Sigmoid colon (tissue), 6 donors: ENCODE measurements at regions not wholly inside any gene's neighbourhood (a gene's known extent, or its start where the extent isn't known, plus 50 kb on each side); places are given as distances from the start of the nearest gene placed in this dataset.

Experiments used
- DNase-seq: peaks from one replicate; pipeline ENCODE4 v3.0.0-alpha.2; 2019
- H3K27ac ChIP-seq, 4 donors: fragments of 200-600 bp; sonication (generic); one replicate each; pipeline ENCODE4 v1.5.1; 2016 to 2019; ENCODE audit warnings: mild to moderate bottlenecking in 1 of 4
- H3K27me3 ChIP-seq, 3 donors: fragments of 200-600 bp; sonication (generic); one replicate each; pipeline ENCODE4 v1.5.1; 2019; ENCODE audit warnings: mild to moderate bottlenecking in 1 of 3
- H3K36me3 ChIP-seq, 4 donors: fragments of 200-600 bp; sonication (generic); one replicate each; pipeline ENCODE4 v1.5.1; 2016 to 2019
- H3K4me1 ChIP-seq, 4 donors: fragments of 200-600 bp; sonication (generic); one replicate each; pipeline ENCODE4 v1.5.1; 2017 to 2019
- H3K4me3 ChIP-seq, 4 donors: fragments of 200-600 bp; sonication (generic); one replicate each; pipeline ENCODE4 v1.5.1; 2017 to 2019; ENCODE audit warnings: mild to moderate bottlenecking in 2 of 4, moderate library complexity in 1 of 4
- H3K9me3 ChIP-seq, 4 donors: fragments of 200-600 bp in 3 of 4; sonication (generic) in 3 of 4; one replicate each; pipeline versions ENCODE4 v1.5.1 to v1.6.1; 2013 to 2019
- EP300 ChIP-seq, 4 donors: sonication (generic); formaldehyde crosslinking; IDR thresholded peaks; one replicate each; pipeline ENCODE4 v1.6.1; 2017; ENCODE audit warnings: antibody characterized with exemption in 4 of 4
- POLR2A ChIP-seq, 2 donors: fragments of 450-650 bp; IDR thresholded peaks; one replicate each; pipeline ENCODE4 v1.6.1; 2016; ENCODE audit warnings: antibody characterized with exemption in 2 of 2, mild to moderate bottlenecking in 2 of 2, moderate library complexity in 2 of 2
- POLR2AphosphoS5 ChIP-seq, 4 donors: sonication (generic); formaldehyde crosslinking; IDR thresholded peaks; one replicate each; pipeline ENCODE4 v1.6.1; 2017; ENCODE audit warnings: antibody characterized with exemption in 4 of 4
- WGBS, 2 donors: extraction: QIAGEN DNeasy Blood & Tissue Kit; methylation state at CpG; one replicate each; pipeline ENCODE4 v1.1.7; 2013; 5-methylcytosine and 5-hydroxymethylcytosine counted together
- intact Hi-C: fragments of 100-400 bp; cut with DNase I; formaldehyde crosslinking; loops from one replicate; pipeline ENCODE4 v1.15.1; 2023
- TF ChIP-seq, protein P1 (sequence below), 4 experiments: fragments of 450-650 bp in 3 of 4; fragments of 200-600 bp in 1 of 4; IDR thresholded peaks; one replicate each; pipeline ENCODE4 v1.5.1; 2016 to 2019; ENCODE audit warnings: antibody characterized with exemption in 4 of 4, mild to moderate bottlenecking in 3 of 4, moderate library complexity in 2 of 4
- donor health status: healthy with polysubstance abuse.
- donor health status: healthy.

DNA sequence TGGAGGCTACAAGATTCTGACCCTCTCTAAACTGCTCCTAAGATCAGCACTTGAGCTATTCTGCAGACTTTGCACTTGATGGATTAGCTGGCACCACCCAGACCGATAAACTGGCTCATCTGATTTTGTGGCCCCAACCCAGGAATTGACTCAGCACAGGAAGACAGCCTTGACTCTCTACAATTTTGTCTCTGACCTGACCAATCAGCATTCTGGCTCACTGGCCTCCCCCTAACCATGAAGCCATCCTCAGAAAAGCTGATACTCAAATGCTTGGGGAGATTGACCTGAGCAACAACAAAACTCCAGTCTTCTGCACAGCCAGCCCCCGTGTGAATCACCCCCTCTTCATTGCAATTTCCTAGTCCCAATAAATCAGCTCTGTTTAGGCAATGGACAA lies 195.4 kb upstream of the PPP1R2C start:
- Histone ChIP-seq H3K27ac (no peak overlapping the region), H3K4me1 (no peaks in the 10 kb centered on the region), H3K9me3 (no peaks in the 10 kb centered on the region), H3K4me3 (no peak overlapping the region), H3K36me3 (no peaks in the 10 kb centered on the region), H3K27me3 (no peaks in the 10 kb centered on the region)
- TF ChIP-seq EP300 (IDR thresholded peaks at IDR 0.05), result no peak
- TF ChIP-seq, protein P1, sequence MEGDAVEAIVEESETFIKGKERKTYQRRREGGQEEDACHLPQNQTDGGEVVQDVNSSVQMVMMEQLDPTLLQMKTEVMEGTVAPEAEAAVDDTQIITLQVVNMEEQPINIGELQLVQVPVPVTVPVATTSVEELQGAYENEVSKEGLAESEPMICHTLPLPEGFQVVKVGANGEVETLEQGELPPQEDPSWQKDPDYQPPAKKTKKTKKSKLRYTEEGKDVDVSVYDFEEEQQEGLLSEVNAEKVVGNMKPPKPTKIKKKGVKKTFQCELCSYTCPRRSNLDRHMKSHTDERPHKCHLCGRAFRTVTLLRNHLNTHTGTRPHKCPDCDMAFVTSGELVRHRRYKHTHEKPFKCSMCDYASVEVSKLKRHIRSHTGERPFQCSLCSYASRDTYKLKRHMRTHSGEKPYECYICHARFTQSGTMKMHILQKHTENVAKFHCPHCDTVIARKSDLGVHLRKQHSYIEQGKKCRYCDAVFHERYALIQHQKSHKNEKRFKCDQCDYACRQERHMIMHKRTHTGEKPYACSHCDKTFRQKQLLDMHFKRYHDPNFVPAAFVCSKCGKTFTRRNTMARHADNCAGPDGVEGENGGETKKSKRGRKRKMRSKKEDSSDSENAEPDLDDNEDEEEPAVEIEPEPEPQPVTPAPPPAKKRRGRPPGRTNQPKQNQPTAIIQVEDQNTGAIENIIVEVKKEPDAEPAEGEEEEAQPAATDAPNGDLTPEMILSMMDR (IDR thresholded peaks at IDR 0.05), result no peak
- DNase-seq, result no peak
- intact Hi-C loops, result no loop called here
- WGBS, 2 donors, result 65 to 90% methylated on average over 2 of the region's 2 CpGs

DNA sequence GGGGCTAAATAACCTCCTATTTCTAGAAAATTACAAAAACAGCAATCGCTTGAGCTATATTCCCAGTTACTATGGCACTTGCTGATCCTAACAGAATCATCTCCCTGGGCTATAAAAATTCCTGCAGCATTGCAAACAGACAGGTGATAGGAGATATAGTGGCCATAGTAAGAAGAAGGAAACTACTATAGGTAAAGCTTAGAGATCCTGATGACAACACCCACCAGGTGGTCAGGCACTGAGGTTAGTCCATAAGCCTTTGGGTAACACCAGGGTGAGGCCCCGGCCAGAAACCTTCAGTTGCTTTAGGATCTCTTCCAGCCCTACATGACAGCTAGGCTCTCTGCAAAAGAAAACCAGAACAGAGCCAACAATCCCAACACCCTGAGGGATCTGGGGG lies 197.9 kb upstream of the PPP1R2C start:
- 46 to 80% methylated on average over 2 of the region's 2 CpGs for WGBS, 2 donors
- no peak for DNase-seq
- no peaks in the 10 kb centered on the region for H3K4me1 ChIP-seq
- intact Hi-C loops, result no loop called here
- H3K36me3 ChIP-seq, result no peaks in the 10 kb centered on the region
- no peaks in the 10 kb centered on the region for H3K9me3 ChIP-seq
- no peak overlapping the region for H3K27ac ChIP-seq
- no peaks in the 10 kb centered on the region for H3K27me3 ChIP-seq
- TF ChIP-seq, protein P1 (IDR thresholded peaks at IDR 0.05), result no peak
- TF ChIP-seq EP300 (IDR thresholded peaks at IDR 0.05) (no peak), POLR2AphosphoS5 (IDR thresholded peaks at IDR 0.05) (no peak), POLR2A (IDR thresholded peaks at IDR 0.05) (no peak)
- no peak overlapping the region for H3K4me3 ChIP-seq

DNA sequence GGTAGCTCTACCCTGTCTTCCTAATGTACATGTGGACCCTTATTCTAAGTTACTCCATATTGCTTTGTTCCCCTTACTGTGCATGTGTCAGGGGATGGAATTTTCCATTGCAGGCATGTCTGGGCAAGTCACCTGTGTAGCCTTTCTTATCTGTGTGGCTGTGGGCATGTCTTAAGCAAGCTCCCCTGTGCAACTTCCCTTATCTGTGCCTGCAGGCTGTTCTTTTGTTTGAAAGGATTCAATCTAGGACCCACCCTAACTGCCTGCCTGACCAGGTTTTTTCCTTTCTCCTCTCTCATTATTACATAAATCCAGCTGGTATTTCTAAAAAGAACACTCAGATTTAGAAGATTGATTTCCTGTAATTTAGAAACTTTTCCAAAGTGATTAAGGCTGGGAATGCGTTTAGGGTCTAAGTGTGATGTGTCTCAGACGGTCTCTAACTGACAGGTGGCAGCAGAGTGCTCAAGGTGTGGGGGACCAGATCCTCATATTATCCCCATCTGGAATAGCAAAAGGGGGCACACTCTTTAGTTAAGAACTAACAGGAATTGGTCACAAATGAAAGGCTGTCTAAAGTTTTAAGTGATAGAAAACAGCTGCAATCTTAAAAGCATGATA lies 198.9 kb upstream of the PPP1R2C start:
- intact Hi-C loops, result no loop called here
- H3K4me3 ChIP-seq, result no peak overlapping the region
- no peaks in the 10 kb centered on the region for H3K4me1 ChIP-seq
- TF ChIP-seq, protein P1 (IDR thresholded peaks at IDR 0.05), result no peak
- no peak for TF ChIP-seq POLR2A (IDR thresholded peaks at IDR 0.05)
- TF ChIP-seq POLR2AphosphoS5 (IDR thresholded peaks at IDR 0.05), result no peak
- no peak for TF ChIP-seq EP300 (IDR thresholded peaks at IDR 0.05)
- no peaks in the 10 kb centered on the region for H3K27me3 ChIP-seq
- no peaks in the 10 kb centered on the region for H3K9me3 ChIP-seq
- no peak for DNase-seq
- no peak overlapping the region for H3K27ac ChIP-seq
- 16 to 32% methylated on average over 2 of the region's 2 CpGs for WGBS, 2 donors
- H3K36me3 ChIP-seq, result no peaks in the 10 kb centered on the region

DNA sequence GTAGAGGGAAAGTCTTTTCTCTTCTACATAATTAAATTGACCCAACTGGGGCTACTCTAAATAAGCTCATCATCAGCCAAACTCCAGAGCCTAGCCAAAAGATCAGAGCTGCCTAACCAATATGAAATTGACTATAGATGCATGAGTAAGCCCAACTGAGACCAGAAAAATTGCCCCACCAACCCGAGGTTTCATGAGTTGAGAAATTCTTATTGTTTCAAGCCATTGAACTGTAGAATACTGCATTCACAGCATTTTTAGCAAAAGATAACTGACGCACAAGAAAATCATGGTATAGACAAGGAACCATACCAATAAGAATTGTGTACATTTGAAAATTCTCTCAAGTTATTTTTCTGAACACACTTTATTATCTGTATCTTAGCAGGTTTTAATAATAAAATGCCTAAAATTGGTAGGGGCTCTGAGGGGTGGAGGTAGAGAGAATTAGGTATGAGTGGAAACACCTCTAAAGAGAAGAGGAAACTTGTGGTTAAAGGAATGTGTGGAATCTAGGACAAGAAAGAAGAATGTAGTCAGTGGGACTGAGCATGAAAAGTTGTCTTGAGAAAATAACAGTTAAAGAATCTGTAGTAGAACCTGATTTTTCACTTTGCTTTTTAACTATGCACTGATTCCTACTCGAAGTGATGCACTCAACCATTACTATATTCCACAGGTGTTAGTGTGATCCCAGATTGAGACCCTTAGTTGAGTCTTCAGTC lies 200.9 kb upstream of the PPP1R2C start:
- Histone ChIP-seq H3K9me3 (no peaks in the 10 kb centered on the region), H3K27ac (no peak overlapping the region), H3K27me3 (no peaks in the 10 kb centered on the region), H3K4me1 (no peaks in the 10 kb centered on the region), H3K36me3 (no peaks in the 10 kb centered on the region), H3K4me3 (no peak overlapping the region)
- no peak for DNase-seq
- TF ChIP-seq EP300 (IDR thresholded peaks at IDR 0.05) (no peak), POLR2AphosphoS5 (IDR thresholded peaks at IDR 0.05) (no peak), POLR2A (IDR thresholded peaks at IDR 0.05) (no peak)
- TF ChIP-seq, protein P1 (IDR thresholded peaks at IDR 0.05), result no peak
- 81 to 92% methylated on average over 3 of the region's 3 CpGs for WGBS, 2 donors
- intact Hi-C loops, result no loop called here
